Jurkat, Clone E6-1 (cell line): ENCODE measurements at regions not wholly inside any gene's neighbourhood (a gene's known extent, or its start where the extent isn't known, plus 50 kb on each side); places are given as distances from the start of the nearest gene placed in this dataset.
"Not testable (repeated sequence)": the region's sequence is repeated elsewhere in the genome, so short reads cannot be mapped to it uniquely, and the experiment has no call there.

Experiments used
- DNase-seq: peaks from one replicate; pipeline ENCODE4 v3.0.0-alpha.2; 2011; ENCODE audit warnings: low read depth, low spot score
- H3K4me3 ChIP-seq: 2 replicates; pipeline ENCODE4 v1.5.1; 2011; ENCODE audit warnings: mild to moderate bottlenecking, low read length, control low read depth, moderate library complexity

DNA sequence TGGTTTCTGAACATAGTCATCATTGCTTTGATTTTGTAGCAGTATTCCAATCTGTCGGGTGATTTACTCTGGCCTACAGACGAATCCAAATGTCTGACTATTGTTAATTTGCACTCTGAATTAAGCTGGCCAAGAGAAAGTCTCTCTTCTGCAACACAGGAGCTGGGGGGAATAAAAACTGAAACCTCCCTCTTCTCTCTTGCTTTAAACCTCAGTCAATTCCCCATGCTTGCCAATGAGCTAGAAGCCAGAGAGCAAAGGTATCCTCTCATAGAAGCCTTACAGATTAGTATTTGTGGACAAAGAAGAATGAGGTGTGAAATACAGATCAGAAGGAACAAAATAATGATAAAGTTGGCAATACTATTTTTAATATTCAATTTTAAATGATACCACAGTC lies 353.9 kb upstream of the CDH10 start:
- no peak for DNase-seq
- H3K4me3 ChIP-seq = no peak overlapping the region

DNA sequence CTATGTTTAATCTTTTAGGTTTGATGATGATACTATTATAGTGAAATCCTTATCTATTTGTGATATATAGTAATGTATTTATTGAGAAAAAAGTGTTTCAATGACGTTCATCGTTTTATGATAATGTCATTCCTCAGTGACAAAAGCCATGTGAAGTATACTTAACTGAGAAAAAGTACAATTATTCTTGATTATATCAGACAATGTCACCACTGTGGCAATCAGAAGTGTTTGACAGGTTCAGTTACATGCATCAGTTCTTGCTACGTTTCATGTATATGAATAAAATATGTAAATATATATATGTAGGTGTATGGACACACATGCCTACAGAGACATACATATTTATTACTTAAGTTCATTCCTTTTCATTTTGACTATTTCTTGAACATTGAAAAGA lies 341.5 kb upstream of the CDH10 start:
- no peak for DNase-seq
- no peak overlapping the region for H3K4me3 ChIP-seq

DNA sequence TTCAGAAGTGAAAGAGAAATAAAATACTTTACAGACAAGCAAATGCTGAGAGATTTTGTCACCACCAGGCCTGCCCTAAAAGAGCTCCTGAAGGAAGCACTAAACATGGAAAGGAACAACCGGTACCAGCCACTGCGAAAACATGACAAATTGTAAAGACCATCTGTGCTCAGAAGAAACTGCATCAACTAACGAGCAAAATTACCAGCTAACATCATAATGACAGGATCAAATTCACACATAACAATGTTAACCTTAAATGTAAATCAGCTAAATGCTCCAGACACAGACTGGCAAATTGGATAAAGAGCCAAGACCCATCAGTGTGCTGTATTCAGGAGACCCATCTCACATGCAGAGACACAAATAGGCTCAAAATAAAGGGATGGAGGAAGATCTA lies 333.8 kb upstream of the CDH10 start:
- H3K4me3 ChIP-seq, DNase-seq: not testable (repeated sequence)

DNA sequence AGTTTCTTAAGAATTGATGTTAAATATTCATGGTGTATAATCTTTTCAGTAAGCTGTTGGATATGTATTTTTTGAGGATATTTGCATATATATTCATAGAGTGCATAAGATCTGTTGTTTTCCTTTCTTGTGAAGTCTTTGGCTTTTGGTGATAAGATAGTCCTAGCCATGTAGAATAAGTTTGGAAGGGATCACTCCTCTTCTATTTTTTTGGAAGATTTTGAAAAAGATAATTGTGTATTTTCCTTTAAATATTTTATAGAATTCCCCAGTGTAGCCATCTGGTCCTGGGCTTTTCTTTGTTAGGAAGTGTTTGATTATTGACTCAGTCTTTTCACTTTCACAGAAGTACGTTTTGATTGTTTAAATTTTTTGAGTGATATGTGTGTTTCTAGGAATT lies 318.8 kb upstream of the CDH10 start:
- DNase-seq = no peak
- H3K4me3 ChIP-seq = no peak overlapping the region

DNA sequence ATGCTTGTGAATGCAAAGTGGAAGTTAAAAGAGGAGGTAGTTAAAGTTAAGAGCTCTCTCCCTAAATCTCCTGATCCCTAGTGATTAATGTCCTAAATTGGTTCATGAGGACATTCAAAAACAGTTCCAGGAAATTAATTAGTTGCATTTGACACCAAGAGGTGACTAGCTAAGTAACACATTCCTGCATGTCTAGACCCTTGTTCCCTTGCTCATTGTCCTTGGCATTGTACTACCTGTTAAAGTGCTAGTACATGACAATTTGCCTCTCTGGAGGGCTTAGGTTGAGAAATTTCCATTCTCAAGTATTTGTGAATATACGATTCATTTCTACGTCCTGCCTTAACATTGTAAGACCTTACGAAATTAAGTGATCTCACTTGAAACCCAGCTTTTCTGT lies 278.6 kb upstream of the CDH10 start:
- DNase-seq = no peak
- no peak overlapping the region for H3K4me3 ChIP-seq

DNA sequence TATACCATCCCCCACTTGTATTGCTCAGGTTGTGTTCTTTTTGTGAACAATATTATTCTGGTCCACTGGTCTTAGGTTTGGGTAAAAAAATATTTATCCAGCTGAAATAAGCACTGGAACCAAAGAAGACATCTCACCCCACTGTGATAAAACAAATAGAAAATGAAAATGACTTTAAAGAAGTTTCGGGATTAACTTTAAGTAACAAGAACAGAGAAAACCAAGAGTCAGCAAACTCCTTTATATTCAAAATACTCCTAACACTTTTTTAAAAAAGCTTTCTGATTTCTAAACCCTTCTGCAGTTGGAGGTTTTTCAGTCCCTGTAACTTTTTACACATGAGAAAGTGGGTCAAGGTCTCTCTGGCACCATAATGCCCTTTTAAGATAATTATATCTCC lies 273.9 kb upstream of the CDH10 start:
- H3K4me3 ChIP-seq = no peak overlapping the region
- DNase-seq = no peak

DNA sequence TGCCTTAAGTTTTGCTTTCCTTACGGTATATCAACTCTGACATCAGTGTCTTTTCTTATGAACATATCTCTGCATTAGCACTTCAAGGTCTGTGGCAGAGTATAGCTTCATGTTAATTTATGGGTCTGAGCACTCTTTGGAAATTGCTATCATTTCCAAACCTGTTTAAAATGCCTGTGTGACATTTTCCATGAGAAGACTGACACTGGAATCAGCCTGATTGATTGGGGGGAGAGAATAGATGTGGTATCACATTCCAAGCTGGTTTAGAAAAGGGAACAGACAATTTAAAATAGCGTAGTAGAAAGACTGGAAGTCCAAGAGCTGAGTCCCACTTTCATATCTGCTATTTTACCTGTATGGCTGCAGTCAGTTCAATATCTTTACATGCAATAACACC lies 272.1 kb upstream of the CDH10 start:
- no peak overlapping the region for H3K4me3 ChIP-seq

DNA sequence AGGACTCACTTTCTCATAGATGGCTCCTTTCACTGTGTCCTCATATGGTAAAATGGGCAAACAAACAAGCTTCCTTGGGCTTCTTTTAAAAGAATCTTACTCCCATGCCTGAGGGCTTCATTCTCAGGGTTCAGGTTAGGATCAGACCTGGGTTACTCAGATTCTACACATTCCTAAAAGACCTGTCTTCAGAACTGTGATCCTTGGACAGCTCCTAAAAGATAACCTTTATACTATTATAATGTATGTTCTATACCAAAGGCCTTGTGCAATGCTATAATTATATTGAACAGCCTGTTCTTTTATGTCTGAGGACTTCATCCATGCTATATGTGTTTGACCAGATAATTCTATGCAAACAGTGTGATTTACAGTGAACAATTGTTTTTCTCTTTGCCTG lies 264.4 kb upstream of the CDH10 start:
- H3K4me3 ChIP-seq = no peak overlapping the region
- DNase-seq = no peak

More for the DNA sequence above, 272.1 kb upstream of the CDH10 start:
- no peak for DNase-seq

DNA sequence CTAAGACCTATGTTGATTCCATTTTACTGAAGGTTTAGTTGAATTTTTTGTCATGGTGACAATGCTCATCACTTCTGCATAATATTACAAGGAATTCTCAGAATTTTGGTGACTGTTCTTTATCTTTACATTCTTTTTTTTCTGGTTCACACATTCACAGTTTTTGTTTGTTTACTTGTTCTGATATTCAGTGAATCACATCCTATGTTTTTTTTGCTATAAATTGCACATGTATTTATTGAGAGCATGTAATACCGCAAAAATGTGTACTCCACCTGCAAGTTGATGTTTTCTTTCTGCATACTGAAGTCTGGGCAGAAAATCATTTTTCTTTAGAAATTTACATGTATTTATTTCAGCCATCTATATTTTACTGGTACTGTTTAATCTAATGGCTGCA lies 261.9 kb upstream of the CDH10 start:
- no peak for DNase-seq
- no peak overlapping the region for H3K4me3 ChIP-seq

DNA sequence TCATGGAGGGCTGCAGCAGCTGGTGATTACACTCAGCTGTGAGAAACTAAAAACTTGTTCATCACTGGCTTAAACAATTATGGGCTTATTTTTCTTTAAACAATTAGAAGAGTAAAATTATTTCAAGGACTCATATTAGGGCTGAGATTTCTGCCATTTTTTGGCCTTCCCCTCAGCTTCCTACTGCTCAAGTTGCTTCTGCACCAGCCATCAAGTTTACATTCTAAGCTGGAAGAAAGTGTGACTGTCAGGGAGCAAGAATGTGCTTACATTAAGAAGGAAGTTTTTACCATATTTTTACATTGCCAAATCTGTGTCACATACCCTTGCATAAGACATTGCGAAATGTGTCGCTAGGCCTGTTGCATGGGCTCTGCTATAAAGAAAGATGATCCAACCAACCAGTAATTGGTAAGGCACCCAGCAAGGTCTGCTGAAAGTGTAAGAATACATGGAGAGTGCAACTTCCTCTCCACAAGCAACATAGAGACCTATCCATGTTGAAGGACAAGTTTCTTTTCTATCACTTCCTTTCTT lies 260.3 kb upstream of the CDH10 start:
- DNase-seq = no peak
- no peak overlapping the region for H3K4me3 ChIP-seq

DNA sequence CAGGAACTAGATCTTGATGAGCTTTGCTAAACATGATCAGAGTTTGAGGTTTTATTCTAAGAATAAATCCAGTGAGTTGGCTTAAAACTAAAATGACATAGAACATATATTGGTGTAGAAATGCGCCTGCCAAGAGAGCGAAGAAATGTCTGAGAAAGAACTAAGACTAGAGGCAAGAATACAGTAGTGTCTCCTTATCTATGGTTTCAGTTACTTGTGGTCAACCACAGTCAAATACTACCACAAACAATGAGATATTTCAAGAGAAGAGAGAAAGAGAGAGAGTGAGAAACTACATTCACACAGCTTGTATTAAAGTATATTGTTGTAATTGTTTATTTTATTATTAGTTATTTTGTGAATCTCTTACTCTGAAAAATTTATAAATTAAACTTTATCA lies 254.4 kb upstream of the CDH10 start:
- no peak overlapping the region for H3K4me3 ChIP-seq
- peak; percentile 8 for DNase-seq

DNA sequence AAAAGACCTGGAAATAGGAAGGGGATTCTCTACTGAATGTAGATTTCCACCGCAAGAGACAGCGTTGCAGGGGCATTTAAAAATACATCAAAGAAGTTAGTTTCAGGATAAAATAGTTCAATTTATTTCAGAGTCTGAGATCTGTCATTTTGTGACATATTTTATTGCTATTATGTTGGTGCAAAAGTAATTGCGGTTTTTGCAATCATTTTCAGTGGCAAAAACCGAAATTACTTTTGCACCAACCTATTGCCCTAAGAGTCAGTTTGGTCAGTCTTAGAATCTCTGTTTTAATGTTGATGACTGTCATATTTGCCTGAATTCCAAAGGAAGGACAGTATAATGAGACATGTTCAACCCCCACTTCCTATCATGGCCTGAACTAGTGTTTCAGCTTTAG lies 219.5 kb upstream of the CDH10 start:
- no peak for DNase-seq
- H3K4me3 ChIP-seq = no peak overlapping the region

DNA sequence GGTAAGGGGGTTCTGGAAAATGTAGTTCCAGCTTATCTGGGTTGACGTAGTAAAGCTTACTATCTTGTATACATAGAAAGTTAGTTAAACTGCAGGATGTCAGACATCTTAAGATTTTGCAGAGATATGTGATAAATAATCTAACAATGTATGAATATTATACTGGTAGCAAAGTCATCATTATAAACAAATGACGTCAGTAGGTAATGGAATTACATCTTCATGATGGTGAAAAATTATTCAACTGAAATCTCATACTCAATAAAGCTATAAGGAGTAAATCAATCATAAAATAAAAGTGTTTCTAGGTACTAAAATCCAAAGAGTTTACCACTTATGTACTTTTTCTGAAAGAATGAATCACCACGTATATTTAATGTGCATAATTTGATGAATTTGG lies 217.3 kb upstream of the CDH10 start:
- no peak for DNase-seq
- no peak overlapping the region for H3K4me3 ChIP-seq

DNA sequence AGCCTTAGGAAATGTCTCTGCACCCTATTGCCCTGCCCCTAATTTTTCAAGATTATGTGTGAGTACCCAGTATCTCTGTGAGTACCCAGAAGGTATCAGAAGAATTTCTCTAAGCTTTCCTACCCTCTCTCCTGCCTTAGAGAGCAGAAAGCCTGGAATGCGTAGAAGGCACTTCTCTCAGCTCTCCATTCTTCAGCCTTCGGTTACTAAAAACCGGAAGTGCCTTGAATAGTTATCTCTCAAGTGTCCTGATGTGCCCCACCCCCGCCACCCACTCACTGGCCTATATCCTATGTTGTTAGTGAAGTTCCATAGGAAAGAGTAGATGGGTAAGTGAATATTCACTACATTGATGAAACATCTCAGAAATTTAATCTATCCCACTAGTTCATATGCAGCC lies 210.7 kb upstream of the CDH10 start:
- DNase-seq = no peak
- no peak overlapping the region for H3K4me3 ChIP-seq

DNA sequence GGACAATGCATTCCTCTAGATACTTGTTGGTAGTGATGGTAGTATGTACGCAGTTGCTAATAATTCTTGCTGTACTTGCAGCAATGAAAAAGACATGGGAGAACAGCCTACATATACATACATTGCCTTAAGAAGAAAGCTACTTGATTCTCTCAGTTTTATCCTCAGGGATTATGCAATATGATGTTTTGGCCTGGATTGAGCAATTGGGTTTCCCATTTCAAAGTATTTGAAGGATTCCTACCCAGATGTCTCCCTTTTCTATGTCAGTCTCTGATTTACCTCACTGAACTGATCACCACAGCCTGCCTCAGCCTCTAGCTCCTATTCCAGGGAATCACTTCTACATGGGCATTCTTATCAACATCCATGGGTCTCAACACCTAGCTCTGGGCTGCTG lies 210.1 kb upstream of the CDH10 start:
- no peak for DNase-seq
- H3K4me3 ChIP-seq = no peak overlapping the region

DNA sequence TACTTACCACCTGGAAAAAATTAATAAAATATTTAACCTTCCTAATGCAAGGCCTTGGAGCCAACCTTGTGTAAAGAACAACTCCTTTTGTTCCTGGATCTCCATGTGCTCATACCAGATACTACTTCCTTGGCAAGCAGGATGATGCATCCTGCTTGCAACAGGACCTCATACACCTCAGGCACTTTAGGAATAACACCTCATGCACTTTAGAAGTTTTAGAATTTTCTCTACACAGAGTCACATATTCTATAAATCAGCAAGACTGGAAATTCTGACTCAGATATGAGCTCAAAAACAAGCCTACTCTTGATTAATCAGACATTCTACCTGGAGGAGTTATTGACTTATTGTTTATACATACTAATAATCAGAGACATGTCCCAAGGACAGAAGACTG lies 209.6 kb upstream of the CDH10 start:
- H3K4me3 ChIP-seq = no peak overlapping the region
- no peak for DNase-seq

DNA sequence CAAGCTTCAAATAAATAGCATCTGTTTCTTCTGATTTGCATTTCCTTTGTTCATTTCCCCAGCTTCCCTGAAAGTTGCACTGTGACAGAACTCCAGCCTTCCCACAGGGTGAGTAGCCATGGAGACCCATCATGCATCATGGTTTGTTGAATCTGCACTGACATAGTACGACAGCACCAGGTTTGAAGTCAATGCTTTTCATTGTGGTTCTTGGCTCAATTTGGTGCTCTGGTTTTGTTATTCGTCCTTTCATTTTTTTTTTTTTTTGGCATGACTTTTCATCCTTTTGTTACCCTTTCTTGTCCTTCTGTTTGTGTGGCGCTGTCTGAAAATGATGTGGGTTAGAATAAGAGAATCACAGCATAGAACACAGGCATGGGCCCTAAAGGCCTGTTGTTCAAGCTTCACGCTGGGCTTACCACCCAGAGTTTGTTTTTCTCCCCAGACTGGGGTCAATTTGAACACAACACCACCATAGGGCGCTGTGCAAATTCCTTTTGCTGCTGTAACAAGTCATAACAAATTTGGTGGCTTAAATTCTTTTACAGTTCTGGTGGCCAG lies 206.2 kb upstream of the CDH10 start:
- H3K4me3 ChIP-seq = no peak overlapping the region
- no peak for DNase-seq

DNA sequence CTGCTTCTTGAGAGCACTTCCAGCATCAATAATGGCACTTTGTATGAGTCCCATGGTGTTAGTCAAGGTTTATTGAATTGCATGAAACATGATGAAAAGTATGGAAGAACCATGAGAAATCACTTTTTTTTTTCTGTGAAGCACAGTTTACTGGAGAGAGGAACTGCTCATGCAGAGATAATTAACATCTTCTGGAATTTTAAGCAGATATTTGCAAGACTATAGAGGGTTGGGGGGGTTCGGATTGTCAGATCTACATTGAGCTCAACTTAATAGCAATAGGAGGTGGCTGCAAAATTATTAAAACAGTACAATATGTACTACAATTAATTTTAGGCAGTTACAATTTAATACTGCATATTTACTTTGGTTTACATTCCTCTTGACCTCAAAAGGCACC lies 204.4 kb upstream of the CDH10 start:
- no peak overlapping the region for H3K4me3 ChIP-seq
- no peak for DNase-seq

DNA sequence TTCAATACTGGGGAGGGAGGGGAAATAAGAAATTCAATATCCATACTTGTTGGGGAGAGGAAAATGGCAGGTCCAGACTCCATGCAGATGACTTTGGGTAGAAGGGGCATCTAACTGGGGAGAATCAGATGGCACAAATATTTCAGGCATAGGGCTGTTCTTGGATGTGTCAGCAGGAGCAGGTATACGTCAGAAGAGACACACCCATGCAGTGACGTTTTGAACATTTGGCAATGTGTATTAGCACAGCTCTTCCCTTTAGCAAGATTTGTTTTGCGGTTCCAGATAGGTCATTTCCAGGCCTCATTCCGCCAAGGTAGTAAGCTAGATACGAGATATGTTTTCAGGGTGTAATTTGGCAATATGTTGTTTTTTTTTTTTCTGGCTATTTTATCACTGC lies 187.2 kb upstream of the CDH10 start:
- H3K4me3 ChIP-seq = no peak overlapping the region

DNA sequence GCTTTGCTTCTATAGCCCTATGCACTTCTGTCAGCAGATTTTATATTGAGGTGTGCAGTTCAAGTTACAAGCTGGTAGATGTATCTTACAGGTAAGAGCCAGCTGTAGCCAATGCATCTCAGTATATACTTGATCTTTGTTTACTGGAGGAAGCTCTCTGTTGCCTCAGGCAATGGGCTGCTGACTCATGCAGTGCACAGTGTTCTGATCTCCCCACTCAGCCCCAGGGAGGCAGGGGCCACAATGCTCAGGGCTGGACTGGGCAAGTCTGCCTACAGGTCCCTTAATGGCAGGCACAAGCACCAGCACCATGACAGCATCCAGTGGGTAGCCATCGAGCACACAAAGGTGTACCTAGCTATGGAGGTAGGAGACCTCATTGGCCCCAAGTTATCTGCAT lies 178.8 kb upstream of the CDH10 start:
- DNase-seq = no peak
- H3K4me3 ChIP-seq = no peak overlapping the region

More for the DNA sequence above, 187.2 kb upstream of the CDH10 start:
- no peak for DNase-seq

DNA sequence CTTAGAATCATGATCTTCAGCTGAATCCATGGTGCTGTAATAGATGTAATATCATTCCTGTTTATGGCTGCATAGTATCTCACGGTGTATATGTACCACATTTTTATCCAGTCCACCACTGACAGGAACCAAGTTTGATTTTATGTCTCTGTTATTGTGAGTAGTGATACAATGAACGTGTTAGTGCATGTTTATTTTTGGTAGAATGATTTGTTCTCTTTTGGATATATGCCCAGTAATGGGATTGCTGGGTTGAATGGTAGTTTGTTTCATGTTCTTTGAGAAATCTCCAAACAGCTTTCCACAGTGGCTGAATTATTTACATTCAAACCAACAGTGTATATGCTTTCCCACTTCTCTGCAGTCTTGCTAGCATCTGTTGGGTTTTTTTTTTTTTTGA lies 175.1 kb upstream of the CDH10 start:
- no peak for DNase-seq

DNA sequence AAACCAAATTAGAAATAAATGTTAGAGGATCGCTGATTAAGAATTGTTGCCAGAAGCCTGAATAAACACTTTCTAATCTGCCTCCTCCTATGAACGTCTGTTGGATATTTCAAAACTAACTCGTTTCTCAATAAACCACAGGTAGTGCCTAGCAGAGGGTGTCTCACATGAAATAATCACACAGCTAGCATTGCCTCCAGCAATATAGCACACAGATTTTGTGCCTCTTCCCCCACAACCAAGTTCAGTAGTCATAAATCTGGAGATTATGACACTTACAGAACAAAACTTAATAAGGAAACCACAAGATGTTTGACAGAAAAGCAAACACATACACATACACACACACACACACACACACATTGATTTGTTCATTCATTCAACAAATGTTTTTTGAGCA lies 173.2 kb upstream of the CDH10 start:
- H3K4me3 ChIP-seq = no peak overlapping the region
- DNase-seq = no peak

More for the DNA sequence above, 175.1 kb upstream of the CDH10 start:
- no peak overlapping the region for H3K4me3 ChIP-seq
